HEK293T (cell line): ENCODE measurements at regions not wholly inside any gene's neighbourhood (a gene's known extent, or its start where the extent isn't known, plus 50 kb on each side); places are given as distances from the start of the nearest gene placed in this dataset.

Experiments used
- BHLHE40 ChIP-seq: fragments of 450-650 bp; IDR thresholded peaks from 2 replicates; pipeline ENCODE4 v1.6.1; 2016; ENCODE audit warnings: mild to moderate bottlenecking, moderate library complexity, borderline replicate concordance
- FOXA1 ChIP-seq: fragments of 450-650 bp; IDR thresholded peaks from 2 replicates; pipeline ENCODE4 v1.6.1; 2016; ENCODE audit warnings: mild to moderate bottlenecking
- FOXM1 ChIP-seq: fragments of 450-650 bp; IDR thresholded peaks from 2 replicates; pipeline ENCODE4 v1.6.1; 2017; ENCODE audit warnings: mild to moderate bottlenecking, borderline replicate concordance
- TARDBP ChIP-seq: fragments of 450-650 bp; IDR thresholded peaks from 2 replicates; pipeline ENCODE4 v1.6.1; 2016
- ZNF384 ChIP-seq: fragments of 450-650 bp; IDR thresholded peaks from 2 replicates; pipeline ENCODE4 v1.6.1; 2016

DNA sequence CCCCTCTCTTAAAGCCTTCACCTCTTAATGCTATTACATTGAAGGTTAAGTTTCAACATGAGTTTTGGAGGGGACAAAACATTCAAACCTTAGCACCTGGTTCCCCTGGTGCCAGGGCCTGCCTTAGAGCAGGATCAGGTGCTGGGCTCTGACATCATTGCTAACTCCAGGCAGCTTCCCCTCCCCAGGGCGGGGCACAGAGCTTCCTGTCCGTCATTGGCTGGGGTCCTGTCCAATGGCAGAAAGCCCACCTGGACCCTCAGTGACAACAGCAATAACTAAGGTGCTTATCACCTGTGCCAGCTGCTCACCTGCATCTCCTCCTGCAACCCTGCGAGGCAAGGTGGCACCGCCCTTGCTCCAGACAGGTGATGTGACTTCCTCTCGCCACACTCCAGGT is 177.4 kb downstream of the NSG2 start:
- no peak for TF ChIP-seq FOXM1
- no peak for TF ChIP-seq BHLHE40
- TF ChIP-seq ZNF384, result no peak
- no peak for TF ChIP-seq FOXA1
- TF ChIP-seq TARDBP, result no peak
